ENCODE measurements at regions not wholly inside any gene's neighbourhood (a gene's known extent, or its start where the extent isn't known, plus 50 kb on each side); places are given as distances from the start of the nearest gene placed in this dataset.

GRCh38 chr13:59178344-59178743 lies 985.4 kb downstream of the DIAPH3 start:
- DNase-seq = no peak

GRCh38 chr13:59182241-59182640 lies 981.5 kb downstream of the DIAPH3 start:
- DNase-seq = no peak

GRCh38 chr13:59197397-59197796 lies 966.3 kb downstream of the DIAPH3 start:
- DNase-seq = no peak

GRCh38 chr13:59201841-59202240 lies 961.9 kb downstream of the DIAPH3 start:
- no peak for DNase-seq

GRCh38 chr13:59203855-59204254 lies 959.9 kb downstream of the DIAPH3 start:
- no peak for DNase-seq

- DNase-seq = no peak
Observed at GRCh38 chr13:59205501-59205900, 958.2 kb downstream of the DIAPH3 start.

GRCh38 chr13:59208405-59209195 lies 955.1 kb downstream of the DIAPH3 start:
- DNase-seq = no peak

DNA sequence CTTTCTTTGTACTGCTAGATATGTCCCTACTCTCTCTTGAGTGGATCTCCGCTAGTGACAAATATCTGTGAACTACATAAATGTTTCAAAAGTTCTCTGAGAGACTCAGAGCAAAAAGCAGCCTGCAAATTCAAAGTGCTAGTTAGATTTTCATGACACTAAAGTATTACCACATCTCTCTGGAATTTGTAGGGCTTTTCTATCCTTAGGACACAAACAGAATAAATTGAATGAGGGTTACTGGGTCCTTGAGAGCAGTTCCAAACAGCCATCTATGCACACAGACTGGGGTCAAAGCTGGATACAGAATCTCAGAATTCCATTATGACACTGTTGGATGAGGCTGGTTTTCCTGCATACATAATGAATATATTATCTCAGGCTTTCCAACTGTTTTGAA lies 953.2 kb downstream of the DIAPH3 start:
- DNase-seq = no peak

DNA sequence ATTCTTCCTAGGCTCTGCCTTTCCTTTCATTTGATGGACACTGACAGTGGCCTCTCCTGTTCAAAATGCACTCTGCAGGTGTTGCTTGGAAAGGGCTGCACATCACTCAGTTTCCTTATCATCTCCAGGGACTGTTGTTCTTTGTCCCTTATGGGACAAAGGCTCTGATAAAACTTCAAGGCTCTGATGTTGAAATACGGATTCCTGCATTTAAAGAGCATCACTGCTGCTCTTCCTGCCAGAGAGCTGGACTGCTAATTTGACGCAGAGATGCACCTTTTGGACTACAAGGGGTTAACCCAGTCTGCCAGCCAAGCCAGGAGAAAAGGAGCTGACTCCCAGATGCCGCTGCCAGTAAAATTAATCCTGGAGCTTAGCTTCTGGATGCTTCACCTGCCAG lies 952.1 kb downstream of the DIAPH3 start:
- DNase-seq = no peak

DNA sequence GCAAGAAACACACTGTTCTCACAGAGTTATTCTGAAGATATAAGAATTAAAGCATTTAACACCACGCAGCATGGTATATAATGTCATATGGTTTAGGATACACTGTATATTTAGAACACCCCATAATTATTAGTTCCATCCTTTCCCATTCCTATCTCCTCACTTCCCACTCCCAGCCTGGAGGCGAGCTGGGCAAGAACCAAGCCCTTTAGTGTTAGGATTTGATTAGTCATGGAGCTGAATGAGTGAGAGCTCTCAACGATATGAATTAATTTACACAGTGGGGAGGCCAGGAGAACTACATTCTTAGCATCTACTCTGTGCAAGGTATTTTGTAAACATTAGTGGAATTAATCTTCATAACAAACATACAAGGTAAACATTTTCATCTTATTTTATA lies 934.3 kb downstream of the DIAPH3 start:
- no peak for DNase-seq

GRCh38 chr13:59229861-59230260 lies 933.9 kb downstream of the DIAPH3 start:
- DNase-seq = no peak

DNA sequence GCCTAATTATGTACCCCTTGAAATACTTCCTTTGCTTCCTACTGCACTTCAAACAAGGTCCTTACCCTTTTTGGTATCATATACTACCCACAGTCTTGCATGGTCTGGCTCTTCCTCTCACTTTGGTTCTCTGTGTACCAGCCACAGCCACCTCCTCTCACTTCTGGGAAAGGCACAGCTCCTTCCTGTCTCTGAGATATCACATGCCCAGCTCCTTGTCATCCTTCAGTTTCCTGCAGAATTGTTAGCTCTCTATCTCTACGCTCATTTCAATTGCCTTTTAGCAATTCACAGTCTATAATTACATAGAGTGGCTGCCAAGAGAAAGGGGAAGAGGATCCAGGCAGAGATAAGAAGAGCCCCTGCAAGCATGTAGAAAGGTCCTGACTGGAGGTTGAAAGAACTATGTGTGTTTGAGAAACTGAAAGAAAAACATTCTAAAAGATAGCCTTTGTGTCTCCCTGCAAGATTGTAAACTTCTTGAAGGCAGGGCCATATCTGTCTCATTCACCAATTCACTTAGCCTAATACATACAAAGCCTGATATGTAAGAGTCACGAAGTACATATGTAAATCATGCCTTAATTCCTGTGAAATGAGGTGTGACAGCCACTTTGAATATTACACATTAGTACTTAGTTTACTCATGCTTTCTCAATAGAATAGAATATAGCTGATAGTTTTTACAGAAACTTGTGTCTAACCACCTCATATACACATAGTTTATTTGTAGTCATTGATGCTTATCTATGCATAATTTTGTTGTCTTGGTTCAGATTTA lies 933.1 kb downstream of the DIAPH3 start:
- DNase-seq = no peak

DNA sequence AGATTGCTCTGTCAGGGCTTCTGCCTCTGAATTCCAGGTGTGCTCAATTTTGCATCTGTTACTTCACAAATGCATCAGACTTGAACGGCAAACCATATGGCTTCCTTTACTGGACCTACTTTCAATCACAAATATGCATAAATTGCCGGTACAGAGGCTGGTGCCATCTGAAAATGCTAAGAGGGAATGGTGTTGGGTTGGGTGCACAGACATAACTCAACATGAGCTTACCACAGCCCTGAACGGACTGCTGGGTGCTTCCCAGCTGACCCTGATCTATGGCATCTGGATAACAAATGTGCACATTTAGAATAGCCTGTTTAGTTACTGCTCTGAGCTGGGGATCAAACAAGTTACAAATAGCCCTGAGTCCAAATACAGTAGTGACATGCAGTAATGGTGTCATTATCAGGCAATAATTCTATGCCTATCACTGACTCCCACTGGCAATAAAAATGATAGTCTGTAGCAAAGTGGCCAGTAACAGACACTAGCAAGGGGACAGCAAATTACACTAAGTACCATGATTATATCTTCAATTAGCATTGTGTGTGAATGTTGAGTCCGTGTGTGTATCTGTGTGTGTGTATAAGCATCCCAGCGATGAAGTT lies 927.3 kb downstream of the DIAPH3 start:
- DNase-seq = no peak

GRCh38 chr13:59236944-59237343 lies 926.8 kb downstream of the DIAPH3 start:
- DNase-seq = no peak

DNA sequence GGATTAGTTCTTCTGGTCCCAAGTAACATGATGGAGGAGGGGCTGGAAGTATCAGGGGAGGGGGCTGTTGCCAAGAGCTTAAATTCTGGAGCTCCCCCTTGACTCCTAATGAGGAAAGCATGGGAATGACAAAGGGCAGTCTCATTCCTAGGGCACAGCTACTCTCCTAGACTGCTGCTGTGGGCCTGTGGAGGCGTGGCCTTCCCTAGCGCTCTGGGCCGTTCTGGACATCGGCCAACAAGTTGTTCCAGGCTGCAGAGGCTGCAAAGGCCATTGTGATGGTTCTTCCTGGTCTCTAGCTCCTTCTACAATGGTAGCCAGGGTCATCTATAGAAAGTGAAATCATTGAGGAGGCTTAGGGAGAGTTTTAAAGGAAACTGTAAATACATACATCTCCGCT lies 916.6 kb downstream of the DIAPH3 start:
- DNase-seq = no peak

DNA sequence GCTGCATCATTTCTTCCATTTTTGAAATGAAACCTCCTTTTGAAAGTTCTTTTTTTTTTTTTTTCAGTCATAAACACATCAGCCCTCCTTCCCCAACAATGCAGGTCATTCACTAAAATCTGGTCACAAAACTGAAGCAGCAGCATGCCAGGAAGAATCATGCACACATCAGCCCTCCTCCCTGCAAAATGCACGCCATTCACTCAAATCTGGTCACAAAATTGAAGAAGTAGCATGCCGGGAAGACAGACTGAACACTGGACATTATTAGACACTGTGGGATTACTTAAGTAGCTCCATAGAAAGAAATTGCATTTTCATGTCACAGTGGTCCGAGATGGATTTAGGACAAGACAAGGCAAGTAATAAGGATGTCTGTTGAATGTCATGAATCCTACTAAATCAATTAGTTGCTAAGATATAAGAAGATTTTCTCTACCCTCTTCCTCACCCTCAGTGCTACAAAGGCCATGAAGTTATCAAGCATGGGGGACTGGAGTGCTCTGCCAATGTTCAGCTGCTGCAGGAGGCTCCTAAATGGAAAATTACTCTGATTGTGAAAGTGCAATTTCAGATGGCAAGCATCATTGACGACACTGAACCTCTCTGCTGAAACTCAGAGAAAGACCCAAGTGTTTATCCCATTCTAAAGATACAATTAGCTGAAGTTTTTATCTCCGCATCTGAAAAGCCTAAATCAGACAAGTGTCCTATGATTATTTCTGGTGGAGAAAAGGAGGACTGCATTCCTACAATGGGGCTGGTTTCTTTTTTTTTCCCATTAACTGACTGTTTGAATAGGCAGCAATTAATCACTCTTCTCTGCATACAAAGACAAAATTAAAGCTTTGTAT lies 913.2 kb downstream of the DIAPH3 start:
- no peak for DNase-seq

DNA sequence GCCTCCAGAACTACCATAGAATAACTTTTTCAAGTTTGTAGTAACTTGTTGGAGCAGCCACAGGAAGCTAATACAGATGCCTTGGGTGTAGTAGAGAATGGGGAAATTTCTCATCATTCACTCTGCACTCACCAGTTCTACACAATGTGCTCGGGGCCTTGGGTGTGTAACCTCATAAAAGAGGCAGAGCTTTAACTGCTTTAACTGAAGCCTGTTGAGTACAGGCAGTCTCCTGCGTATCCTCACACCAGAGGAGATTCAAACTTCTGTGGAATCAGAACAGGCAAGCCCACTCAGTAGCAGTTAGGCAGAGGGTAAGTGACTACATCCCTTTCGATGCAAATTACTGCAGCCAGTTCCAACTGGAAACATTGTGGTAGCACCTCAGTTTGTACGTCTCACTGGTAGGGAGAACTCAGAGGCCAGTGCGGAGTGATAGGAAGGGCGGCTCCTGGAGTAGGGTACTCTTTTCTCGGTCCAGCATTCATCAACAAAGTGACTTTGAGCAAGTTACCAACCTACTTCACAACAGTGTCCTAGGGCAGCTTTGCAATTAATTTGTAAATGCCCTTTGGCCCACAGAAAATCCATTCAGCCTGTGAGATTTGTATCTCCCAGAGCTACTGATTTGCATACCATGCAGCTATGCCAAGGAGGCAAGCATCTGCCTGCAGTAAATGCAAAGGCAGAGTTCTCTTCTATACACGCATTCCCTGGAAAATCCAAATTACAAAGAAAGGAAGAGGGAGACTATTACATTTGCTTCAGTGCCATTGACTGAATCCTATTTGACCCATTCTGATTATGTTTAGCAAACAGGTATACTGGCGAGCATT lies 904.3 kb downstream of the DIAPH3 start:
- no peak for DNase-seq

- DNase-seq = no peak
Observed at GRCh38 chr13:59261928-59262488, 901.7 kb downstream of the DIAPH3 start.

- no peak for DNase-seq
Observed at GRCh38 chr13:59263531-59263930, 900.2 kb downstream of the DIAPH3 start.

- no peak for DNase-seq
Observed at GRCh38 chr13:59266478-59267063, 897.2 kb downstream of the DIAPH3 start.

- DNase-seq = no peak
Observed at GRCh38 chr13:59269476-59269875, 894.3 kb downstream of the DIAPH3 start.
